Hepatocyte (in vitro differentiated cells): ENCODE measurements at regions not wholly inside any gene's neighbourhood (a gene's known extent, or its start where the extent isn't known, plus 50 kb on each side); places are given as distances from the start of the nearest gene placed in this dataset.

ENCODE experiments used
- DNase-seq: peaks from one replicate; pipeline ENCODE4 v3.0.0-alpha.2; 2016; ENCODE audit warnings: low spot score
- H2AFZ ChIP-seq: fragments of 200-600 bp; sonication (generic); 2 replicates; pipeline ENCODE4 v1.6.0; 2016; ENCODE audit warnings: antibody characterized with exemption, mild to moderate bottlenecking
- H3K27ac ChIP-seq: fragments of 200-600 bp; sonication (generic); 2 replicates; pipeline ENCODE4 v1.5.1; 2016; ENCODE audit warnings: mild to moderate bottlenecking
- H3K27me3 ChIP-seq: fragments of 200-600 bp; sonication (generic); 2 replicates; pipeline ENCODE4 v1.6.1; 2016
- H3K36me3 ChIP-seq: fragments of 200-600 bp; sonication (generic); replicated peaks from 2 replicates; pipeline ENCODE4 v1.5.1; 2016; ENCODE audit warnings: low read depth; ENCODE audit not compliant: insufficient read depth
- H3K4me1 ChIP-seq: fragments of 200-600 bp; sonication (generic); 2 replicates; pipeline ENCODE4 v1.5.1; 2016; ENCODE audit warnings: mild to moderate bottlenecking, moderate library complexity; ENCODE audit not compliant: insufficient read depth
- H3K4me2 ChIP-seq: fragments of 200-600 bp; sonication (generic); 2 replicates; pipeline ENCODE4 v1.6.0; 2016
- H3K4me3 ChIP-seq: fragments of 200-600 bp; sonication (generic); 2 replicates; pipeline ENCODE4 v1.5.1; 2016; ENCODE audit warnings: mild to moderate bottlenecking
- H3K79me2 ChIP-seq: fragments of 200-600 bp; sonication (generic); 2 replicates; pipeline ENCODE4 v1.6.0; 2017; ENCODE audit warnings: mild to moderate bottlenecking
- H3K9me2 ChIP-seq: fragments of 200-600 bp; sonication (generic); replicated peaks from 2 replicates; pipeline ENCODE4 v1.6.0; 2017; ENCODE audit warnings: mild to moderate bottlenecking; ENCODE audit not compliant: insufficient read depth
- H3K9me3 ChIP-seq: fragments of 200-600 bp; sonication (generic); 2 replicates; pipeline ENCODE4 v1.5.1; 2016; ENCODE audit warnings: low read depth, mild to moderate bottlenecking
- H4K20me1 ChIP-seq: fragments of 200-600 bp; sonication (generic); 2 replicates; pipeline ENCODE4 v1.6.0; 2016; ENCODE audit warnings: mild to moderate bottlenecking; ENCODE audit not compliant: insufficient read depth, poor library complexity, severe bottlenecking
- EZH2 ChIP-seq: fragments of 200-600 bp; sonication (generic); IDR thresholded peaks from 2 replicates; pipeline ENCODE4 v1.6.1; 2016; ENCODE audit warnings: antibody characterized with exemption, mild to moderate bottlenecking, borderline replicate concordance
- EZH2phosphoT487 ChIP-seq: fragments of 200-600 bp; sonication (generic); IDR thresholded peaks from one replicate; pipeline ENCODE4 v1.6.1; 2018; ENCODE audit warnings: antibody characterized with exemption, mild to moderate bottlenecking, low read depth, moderate library complexity; ENCODE audit not compliant: unreplicated experiment, severe bottlenecking
- whole genome bisulfite sequencing: methylation state at CpG from one replicate; pipeline ENCODE4 v1.1.6; 2016; ENCODE audit warnings: low lambda C conversion rate; ENCODE audit errors: missing lambda C conversion rate; 5-methylcytosine and 5-hydroxymethylcytosine counted together
- TF ChIP-seq, protein P1 (sequence below): fragments of 200-600 bp; sonication (generic); IDR thresholded peaks from 2 replicates; pipeline ENCODE4 v1.5.1; 2016; ENCODE audit warnings: antibody characterized with exemption, mild to moderate bottlenecking; ENCODE audit not compliant: poor library complexity

DNA sequence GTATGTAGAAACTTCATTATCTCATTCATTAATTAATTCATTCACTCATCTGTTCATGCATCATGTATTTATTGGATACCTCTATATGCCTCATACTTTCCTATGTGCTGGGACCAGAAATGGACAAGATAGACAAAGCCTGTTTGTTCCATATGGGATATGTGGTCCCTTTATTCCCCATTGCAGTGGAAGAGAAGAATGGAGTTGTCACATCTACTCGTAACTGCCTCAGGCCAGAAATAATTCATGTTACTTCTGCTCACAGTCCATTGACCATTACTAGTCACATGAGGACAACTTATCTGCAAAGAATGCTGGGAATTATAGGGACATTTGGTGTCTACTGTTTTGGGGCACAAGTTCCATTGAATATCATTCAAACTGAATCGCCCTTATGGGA lies 327.8 kb downstream of the MATN1 start:
- no peak for DNase-seq
- Histone ChIP-seq H3K36me3 (no peaks in the 10 kb centered on the region), H3K9me3 (no peaks in the 10 kb centered on the region), H3K9me2 (no peaks in the 10 kb centered on the region), H4K20me1 (no peaks in the 10 kb centered on the region), H3K79me2 (no peaks in the 10 kb centered on the region), H2AFZ (no peak overlapping the region), H3K27ac (no peak overlapping the region), H3K4me1 (no peaks in the 10 kb centered on the region), H3K4me3 (no peak overlapping the region), H3K4me2 (no peak overlapping the region), H3K27me3 (no peaks in the 10 kb centered on the region)
- no peak for TF ChIP-seq EZH2phosphoT487
- no peak for TF ChIP-seq EZH2
- TF ChIP-seq, protein P1, sequence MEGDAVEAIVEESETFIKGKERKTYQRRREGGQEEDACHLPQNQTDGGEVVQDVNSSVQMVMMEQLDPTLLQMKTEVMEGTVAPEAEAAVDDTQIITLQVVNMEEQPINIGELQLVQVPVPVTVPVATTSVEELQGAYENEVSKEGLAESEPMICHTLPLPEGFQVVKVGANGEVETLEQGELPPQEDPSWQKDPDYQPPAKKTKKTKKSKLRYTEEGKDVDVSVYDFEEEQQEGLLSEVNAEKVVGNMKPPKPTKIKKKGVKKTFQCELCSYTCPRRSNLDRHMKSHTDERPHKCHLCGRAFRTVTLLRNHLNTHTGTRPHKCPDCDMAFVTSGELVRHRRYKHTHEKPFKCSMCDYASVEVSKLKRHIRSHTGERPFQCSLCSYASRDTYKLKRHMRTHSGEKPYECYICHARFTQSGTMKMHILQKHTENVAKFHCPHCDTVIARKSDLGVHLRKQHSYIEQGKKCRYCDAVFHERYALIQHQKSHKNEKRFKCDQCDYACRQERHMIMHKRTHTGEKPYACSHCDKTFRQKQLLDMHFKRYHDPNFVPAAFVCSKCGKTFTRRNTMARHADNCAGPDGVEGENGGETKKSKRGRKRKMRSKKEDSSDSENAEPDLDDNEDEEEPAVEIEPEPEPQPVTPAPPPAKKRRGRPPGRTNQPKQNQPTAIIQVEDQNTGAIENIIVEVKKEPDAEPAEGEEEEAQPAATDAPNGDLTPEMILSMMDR, result no peak
- WGBS, result 69% methylated on average over 2 of the region's 2 CpGs

DNA sequence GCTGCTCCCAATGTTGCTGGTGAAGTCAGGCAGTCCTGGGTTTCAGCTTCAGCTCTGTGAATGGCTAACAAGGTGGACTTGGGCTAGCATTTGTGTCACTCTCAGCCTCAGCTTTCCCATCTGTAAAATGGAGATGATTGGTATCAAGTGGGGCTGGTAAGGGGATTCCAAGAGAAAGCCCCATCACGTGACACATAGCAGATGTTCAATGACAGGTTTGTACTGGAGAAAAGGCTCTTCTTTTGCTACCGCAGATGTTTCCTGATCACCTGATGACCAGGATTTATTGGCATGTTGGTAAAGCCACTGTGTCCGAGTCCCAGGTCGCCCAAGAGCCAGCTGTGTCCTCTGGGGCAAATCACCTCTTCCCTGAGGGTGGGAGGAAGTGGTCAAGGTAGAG lies 335.0 kb downstream of the MATN1 start:
- Histone ChIP-seq H3K4me3 (no peak overlapping the region), H3K4me1 (peaks cover 11% of the 10 kb centered on the region), H2AFZ (no peak overlapping the region), H3K9me3 (no peaks in the 10 kb centered on the region), H3K36me3 (no peaks in the 10 kb centered on the region), H3K27me3 (no peaks in the 10 kb centered on the region), H3K27ac (no peak overlapping the region), H3K4me2 (no peak overlapping the region), H3K9me2 (no peaks in the 10 kb centered on the region), H4K20me1 (no peaks in the 10 kb centered on the region), H3K79me2 (no peaks in the 10 kb centered on the region)
- DNase-seq, result no peak
- WGBS, result 86% methylated on average over 4 of the region's 4 CpGs
- TF ChIP-seq EZH2 (no peak), EZH2phosphoT487 (no peak)
- TF ChIP-seq, protein P1, result no peak

DNA sequence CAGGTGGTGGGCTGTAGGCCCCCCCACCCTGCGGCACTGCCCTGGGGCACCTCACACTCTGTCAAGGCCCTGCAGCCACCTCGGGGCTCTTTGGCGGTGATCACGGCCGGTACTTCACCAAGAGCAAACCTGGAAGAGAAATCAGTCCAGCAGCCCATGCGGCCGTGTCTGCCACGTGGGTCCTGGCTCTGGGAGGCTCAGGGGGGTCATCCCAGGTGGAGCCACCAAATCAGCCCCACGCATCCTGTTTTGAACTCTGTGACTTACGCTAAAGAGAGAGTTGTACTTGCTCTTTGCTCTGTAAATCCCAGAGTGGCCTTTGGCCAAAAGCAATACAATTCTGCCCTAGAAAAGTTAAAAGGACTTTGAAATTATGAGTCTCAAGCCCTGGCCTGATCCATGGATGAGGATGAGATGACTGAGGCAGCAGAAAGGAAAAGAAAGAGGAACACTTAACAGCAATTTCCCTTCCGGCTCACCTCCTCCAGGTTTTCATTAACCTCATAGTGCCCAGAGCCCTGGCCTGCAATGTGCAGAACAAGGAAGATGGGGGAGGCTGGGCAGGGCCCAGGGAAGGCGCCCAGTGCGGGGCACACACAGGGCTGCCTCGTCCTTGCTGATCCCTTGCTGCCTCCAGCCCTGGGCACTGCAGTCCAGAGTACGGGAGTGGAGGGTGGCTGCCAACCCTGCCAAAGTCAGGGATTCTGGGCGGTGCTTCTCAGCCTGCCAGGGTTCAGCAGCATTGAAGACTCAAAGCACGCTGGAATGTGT lies 337.0 kb downstream of the MATN1 start:
- no peak for DNase-seq
- no peak overlapping the region for H3K4me2 ChIP-seq
- H2AFZ ChIP-seq, result no peak overlapping the region
- H3K79me2 ChIP-seq, result no peaks in the 10 kb centered on the region
- H3K4me3 ChIP-seq, result no peak overlapping the region
- TF ChIP-seq, protein P1, result no peak
- TF ChIP-seq EZH2 (no peak), EZH2phosphoT487 (no peak)
- no peaks in the 10 kb centered on the region for H3K27me3 ChIP-seq
- H4K20me1 ChIP-seq, result no peaks in the 10 kb centered on the region
- peaks cover 16% of the 10 kb centered on the region for H3K4me1 ChIP-seq
- 75% methylated on average over 17 of the region's 17 CpGs for WGBS
- H3K27ac ChIP-seq, result peak overlapping the region; percentile 40
- no peaks in the 10 kb centered on the region for H3K9me2 ChIP-seq
- H3K9me3 ChIP-seq, result no peaks in the 10 kb centered on the region
- no peaks in the 10 kb centered on the region for H3K36me3 ChIP-seq
